ENCODE measurements at regions not wholly inside any gene's neighbourhood (a gene's known extent, or its start where the extent isn't known, plus 50 kb on each side); places are given as distances from the start of the nearest gene placed in this dataset.

GRCh38 chr13:87452281-87452680 is 218.9 kb upstream of the SLITRK5 start:
- H3K4me3 ChIP-seq (ENCODE audit: low read depth in 1 of 2, low read length in 2 of 2) = no peak overlapping the region
- H3K27ac ChIP-seq (ENCODE audit: low read depth, low read length) = no peak overlapping the region
- H3K36me3 ChIP-seq (ENCODE audit: insufficient read depth, low read length) = no peaks in the 10 kb centered on the region
- H3K4me1 ChIP-seq (ENCODE audit: insufficient read depth, low read length) = no peaks in the 10 kb centered on the region
- H3K9ac ChIP-seq (ENCODE audit: low read length) = no peak overlapping the region
- H3K27me3 ChIP-seq (ENCODE audit: control insufficient read depth in 1 of 2, insufficient read depth in 2 of 2, low read length in 2 of 2) = no peaks in the 10 kb centered on the region
- no peaks in the 10 kb centered on the region for H3K9me3 ChIP-seq (ENCODE audit: low read length)

DNA sequence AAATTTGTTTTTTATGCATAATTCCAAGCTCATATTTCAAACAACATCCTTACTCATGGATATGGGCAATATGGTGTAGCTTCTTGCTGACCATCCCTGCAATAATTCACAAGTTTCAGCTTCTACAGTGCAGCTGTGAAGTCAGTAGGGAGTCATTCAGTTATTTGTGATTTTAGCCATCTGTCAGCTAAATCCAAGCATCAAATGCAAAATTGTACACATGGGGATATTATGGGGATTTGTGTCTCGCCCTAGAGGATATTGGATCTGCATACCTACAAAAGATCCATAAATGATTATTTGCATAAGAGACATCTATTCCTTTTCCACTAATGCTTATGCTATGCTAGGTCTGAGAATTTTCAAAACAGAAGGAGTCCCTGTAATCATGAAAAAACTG is 217.9 kb upstream of the SLITRK5 start:
- no peak overlapping the region for H3K4me3 ChIP-seq (ENCODE audit: low read depth in 1 of 2, low read length in 2 of 2)

GRCh38 chr13:87459419-87459818 is 211.8 kb upstream of the SLITRK5 start:
- Histone ChIP-seq H3K27me3 (ENCODE audit: control insufficient read depth in 1 of 2, insufficient read depth in 2 of 2, low read length in 2 of 2) (no peaks in the 10 kb centered on the region), H3K4me1 (ENCODE audit: insufficient read depth, low read length) (no peaks in the 10 kb centered on the region), H3K4me3 (ENCODE audit: low read depth in 1 of 2, low read length in 2 of 2) (no peak overlapping the region), H3K9me3 (ENCODE audit: low read length) (no peaks in the 10 kb centered on the region), H3K9ac (ENCODE audit: low read length) (no peak overlapping the region), H3K36me3 (ENCODE audit: insufficient read depth, low read length) (no peaks in the 10 kb centered on the region), H3K27ac (ENCODE audit: low read depth, low read length) (no peak overlapping the region)

More for the DNA sequence above, 217.9 kb upstream of the SLITRK5 start:
- Histone ChIP-seq H3K36me3 (ENCODE audit: insufficient read depth, low read length) (no peaks in the 10 kb centered on the region), H3K9me3 (ENCODE audit: low read length) (no peaks in the 10 kb centered on the region), H3K4me1 (ENCODE audit: insufficient read depth, low read length) (no peaks in the 10 kb centered on the region), H3K27me3 (ENCODE audit: control insufficient read depth in 1 of 2, insufficient read depth in 2 of 2, low read length in 2 of 2) (no peaks in the 10 kb centered on the region), H3K27ac (ENCODE audit: low read depth, low read length) (no peak overlapping the region), H3K9ac (ENCODE audit: low read length) (no peak overlapping the region)

DNA sequence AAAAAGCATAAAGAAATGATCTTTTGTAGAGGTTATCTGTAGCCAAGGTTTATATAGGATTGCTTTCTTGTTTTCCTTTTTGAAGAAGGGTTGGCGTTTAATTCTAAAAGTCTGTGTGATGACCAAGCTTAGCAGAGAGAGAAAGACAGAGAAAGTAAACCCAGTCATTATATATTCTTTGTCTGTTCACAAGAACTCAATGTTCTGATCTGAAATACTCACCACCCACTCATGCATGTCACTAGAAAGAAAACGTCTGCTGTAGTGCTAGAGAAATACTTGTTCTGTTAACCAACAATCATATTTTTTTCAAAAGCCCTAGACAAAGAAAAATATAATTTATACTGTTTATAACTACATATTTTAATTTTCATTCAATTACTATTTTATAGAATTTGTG is 173.7 kb upstream of the SLITRK5 start:
- Histone ChIP-seq H3K27me3 (ENCODE audit: control insufficient read depth in 1 of 2, insufficient read depth in 2 of 2, low read length in 2 of 2) (no peaks in the 10 kb centered on the region), H3K27ac (ENCODE audit: low read depth, low read length) (no peak overlapping the region), H3K36me3 (ENCODE audit: insufficient read depth, low read length) (no peaks in the 10 kb centered on the region), H3K4me1 (ENCODE audit: insufficient read depth, low read length) (no peaks in the 10 kb centered on the region), H3K4me3 (ENCODE audit: low read depth in 1 of 2, low read length in 2 of 2) (no peak overlapping the region), H3K9ac (ENCODE audit: low read length) (no peak overlapping the region), H3K9me3 (ENCODE audit: low read length) (no peaks in the 10 kb centered on the region)

DNA sequence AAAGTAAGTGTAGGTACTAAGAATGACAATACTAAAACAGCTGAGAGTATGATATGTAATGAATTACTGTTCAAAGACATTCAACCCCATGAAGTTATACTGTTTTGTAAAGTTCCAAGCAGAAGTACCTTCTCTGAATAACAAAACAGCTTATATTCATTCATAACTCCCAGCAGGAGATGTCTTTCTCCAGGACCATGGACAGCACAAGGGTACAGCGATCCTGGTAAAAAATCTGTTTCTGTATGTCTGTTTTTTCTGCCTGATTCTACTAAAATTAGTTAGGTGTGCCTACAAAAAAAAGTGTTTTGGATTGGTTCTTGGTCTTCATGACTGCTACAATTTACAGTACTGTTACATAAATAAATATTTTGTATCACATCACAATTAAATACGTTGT is 172.5 kb upstream of the SLITRK5 start:
- no peak overlapping the region for H3K4me3 ChIP-seq (ENCODE audit: low read depth in 1 of 2, low read length in 2 of 2)
- H3K9ac ChIP-seq (ENCODE audit: low read length) = no peak overlapping the region
- H3K27ac ChIP-seq (ENCODE audit: low read depth, low read length) = no peak overlapping the region
- H3K4me1 ChIP-seq (ENCODE audit: insufficient read depth, low read length) = no peaks in the 10 kb centered on the region
- no peaks in the 10 kb centered on the region for H3K36me3 ChIP-seq (ENCODE audit: insufficient read depth, low read length)
- no peaks in the 10 kb centered on the region for H3K9me3 ChIP-seq (ENCODE audit: low read length)
- no peaks in the 10 kb centered on the region for H3K27me3 ChIP-seq (ENCODE audit: control insufficient read depth in 1 of 2, insufficient read depth in 2 of 2, low read length in 2 of 2)

DNA sequence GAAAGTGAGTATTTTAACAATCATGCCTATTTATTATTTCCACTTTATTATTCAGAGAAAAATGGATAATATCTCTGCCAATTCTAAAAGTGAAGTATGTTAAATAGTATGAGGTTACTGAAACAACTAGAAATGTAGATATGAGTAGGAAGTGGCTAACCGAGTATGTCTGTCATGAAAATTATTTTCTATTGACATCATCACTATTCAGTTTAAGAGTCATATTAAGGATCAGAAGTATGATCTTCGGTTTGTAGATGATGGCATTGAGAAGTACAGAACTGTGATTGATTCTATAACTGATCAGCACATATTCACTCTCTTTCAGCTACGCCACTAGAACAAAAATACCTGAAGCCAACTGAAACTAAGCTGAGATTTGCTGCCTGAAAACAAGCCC is 146.4 kb upstream of the SLITRK5 start:
- Histone ChIP-seq H3K9ac (ENCODE audit: low read length) (no peak overlapping the region), H3K4me3 (ENCODE audit: low read depth in 1 of 2, low read length in 2 of 2) (no peak overlapping the region), H3K27ac (ENCODE audit: low read depth, low read length) (no peak overlapping the region), H3K36me3 (ENCODE audit: insufficient read depth, low read length) (no peaks in the 10 kb centered on the region), H3K4me1 (ENCODE audit: insufficient read depth, low read length) (no peaks in the 10 kb centered on the region), H3K27me3 (ENCODE audit: control insufficient read depth in 1 of 2, insufficient read depth in 2 of 2, low read length in 2 of 2) (no peaks in the 10 kb centered on the region), H3K9me3 (ENCODE audit: low read length) (no peaks in the 10 kb centered on the region)

DNA sequence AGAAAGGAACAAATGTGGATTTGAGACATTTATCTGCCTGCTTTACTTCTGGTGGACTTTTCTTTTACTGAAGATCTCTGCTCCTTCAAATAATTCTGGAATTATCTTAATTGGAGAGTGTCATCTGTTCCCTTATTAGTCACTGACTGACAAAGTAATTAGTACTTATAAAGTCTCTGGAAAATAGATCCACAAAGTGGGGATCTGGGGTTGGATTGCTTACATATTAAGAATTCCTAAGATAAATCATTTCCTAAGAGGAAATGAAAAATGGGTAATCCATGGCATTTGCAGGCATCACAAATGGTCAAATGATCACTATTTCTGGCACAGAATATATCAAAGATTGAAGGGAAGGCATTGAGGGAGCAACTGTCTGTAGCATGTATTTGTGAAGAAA is 137.4 kb upstream of the SLITRK5 start:
- Histone ChIP-seq H3K9ac (ENCODE audit: low read length) (no peak overlapping the region), H3K4me1 (ENCODE audit: insufficient read depth, low read length) (no peaks in the 10 kb centered on the region)

GRCh38 chr13:87535911-87536310 is 135.3 kb upstream of the SLITRK5 start:
- H3K4me1 ChIP-seq (ENCODE audit: insufficient read depth, low read length) = no peaks in the 10 kb centered on the region
- H3K27me3 ChIP-seq (ENCODE audit: control insufficient read depth in 1 of 2, insufficient read depth in 2 of 2, low read length in 2 of 2) = no peaks in the 10 kb centered on the region
- no peak overlapping the region for H3K4me3 ChIP-seq (ENCODE audit: low read depth in 1 of 2, low read length in 2 of 2)
- no peak overlapping the region for H3K9ac ChIP-seq (ENCODE audit: low read length)
- no peak overlapping the region for H3K27ac ChIP-seq (ENCODE audit: low read depth, low read length)
- H3K9me3 ChIP-seq (ENCODE audit: low read length) = no peaks in the 10 kb centered on the region
- H3K36me3 ChIP-seq (ENCODE audit: insufficient read depth, low read length) = no peaks in the 10 kb centered on the region

More for the DNA sequence above, 137.4 kb upstream of the SLITRK5 start:
- no peak overlapping the region for H3K4me3 ChIP-seq (ENCODE audit: low read depth in 1 of 2, low read length in 2 of 2)
- no peaks in the 10 kb centered on the region for H3K27me3 ChIP-seq (ENCODE audit: control insufficient read depth in 1 of 2, insufficient read depth in 2 of 2, low read length in 2 of 2)
- H3K9me3 ChIP-seq (ENCODE audit: low read length) = no peaks in the 10 kb centered on the region
- H3K27ac ChIP-seq (ENCODE audit: low read depth, low read length) = no peak overlapping the region
- no peaks in the 10 kb centered on the region for H3K36me3 ChIP-seq (ENCODE audit: insufficient read depth, low read length)

DNA sequence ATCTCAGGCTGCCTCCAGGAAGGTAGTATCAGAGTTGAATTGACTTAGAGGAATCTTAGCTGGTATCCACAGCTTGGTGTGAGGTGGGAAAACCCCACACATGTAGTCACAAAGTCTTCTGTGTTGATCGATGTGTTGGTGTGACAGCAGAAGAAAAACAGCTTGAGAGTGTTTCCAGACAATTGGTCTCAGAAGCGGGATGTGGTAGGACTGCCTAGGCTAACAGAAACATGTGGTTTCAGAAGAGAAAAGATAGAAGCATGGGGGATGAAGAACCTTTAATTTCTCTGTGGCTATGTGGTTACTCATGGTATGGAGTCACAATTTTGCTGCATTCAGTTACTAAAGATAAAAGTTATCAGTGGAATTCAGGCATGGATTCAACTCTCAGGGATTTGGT is 134.7 kb upstream of the SLITRK5 start:
- no peaks in the 10 kb centered on the region for H3K27me3 ChIP-seq (ENCODE audit: control insufficient read depth in 1 of 2, insufficient read depth in 2 of 2, low read length in 2 of 2)
- H3K27ac ChIP-seq (ENCODE audit: low read depth, low read length) = no peak overlapping the region
- H3K9ac ChIP-seq (ENCODE audit: low read length) = no peak overlapping the region
- no peaks in the 10 kb centered on the region for H3K4me1 ChIP-seq (ENCODE audit: insufficient read depth, low read length)
- no peaks in the 10 kb centered on the region for H3K36me3 ChIP-seq (ENCODE audit: insufficient read depth, low read length)
- no peaks in the 10 kb centered on the region for H3K9me3 ChIP-seq (ENCODE audit: low read length)
- no peak overlapping the region for H3K4me3 ChIP-seq (ENCODE audit: low read depth in 1 of 2, low read length in 2 of 2)

DNA sequence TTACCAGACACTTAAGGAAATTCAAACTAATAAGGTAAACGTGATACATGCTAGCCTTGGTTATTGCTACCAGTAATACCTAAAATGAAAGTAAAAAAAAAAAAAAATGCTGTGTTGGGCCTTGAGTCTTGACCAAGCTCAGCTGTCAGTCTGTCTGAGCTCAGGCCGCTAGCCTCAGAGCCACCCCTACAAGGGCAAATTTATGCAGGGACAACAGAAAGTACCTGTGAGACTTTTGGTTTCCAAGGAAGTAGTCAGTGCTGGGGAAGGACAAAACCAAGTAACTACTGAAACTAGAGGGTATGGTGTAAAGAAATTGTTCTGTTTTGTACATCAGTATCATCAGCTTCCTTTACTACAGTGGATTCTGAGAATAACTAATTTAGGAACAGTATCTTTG is 134.3 kb upstream of the SLITRK5 start:
- Histone ChIP-seq H3K9ac (ENCODE audit: low read length) (no peak overlapping the region), H3K36me3 (ENCODE audit: insufficient read depth, low read length) (no peaks in the 10 kb centered on the region), H3K4me3 (ENCODE audit: low read depth in 1 of 2, low read length in 2 of 2) (no peak overlapping the region), H3K27me3 (ENCODE audit: control insufficient read depth in 1 of 2, insufficient read depth in 2 of 2, low read length in 2 of 2) (no peaks in the 10 kb centered on the region), H3K9me3 (ENCODE audit: low read length) (no peaks in the 10 kb centered on the region), H3K27ac (ENCODE audit: low read depth, low read length) (no peak overlapping the region), H3K4me1 (ENCODE audit: insufficient read depth, low read length) (no peaks in the 10 kb centered on the region)

- Histone ChIP-seq H3K36me3 (ENCODE audit: insufficient read depth, low read length) (no peaks in the 10 kb centered on the region), H3K9me3 (ENCODE audit: low read length) (no peaks in the 10 kb centered on the region), H3K27me3 (ENCODE audit: control insufficient read depth in 1 of 2, insufficient read depth in 2 of 2, low read length in 2 of 2) (no peaks in the 10 kb centered on the region), H3K4me3 (ENCODE audit: low read depth in 1 of 2, low read length in 2 of 2) (no peak overlapping the region), H3K27ac (ENCODE audit: low read depth, low read length) (no peak overlapping the region), H3K4me1 (ENCODE audit: insufficient read depth, low read length) (no peaks in the 10 kb centered on the region), H3K9ac (ENCODE audit: low read length) (no peak overlapping the region)
Observed at GRCh38 chr13:87537951-87538350, 133.2 kb upstream of the SLITRK5 start.

DNA sequence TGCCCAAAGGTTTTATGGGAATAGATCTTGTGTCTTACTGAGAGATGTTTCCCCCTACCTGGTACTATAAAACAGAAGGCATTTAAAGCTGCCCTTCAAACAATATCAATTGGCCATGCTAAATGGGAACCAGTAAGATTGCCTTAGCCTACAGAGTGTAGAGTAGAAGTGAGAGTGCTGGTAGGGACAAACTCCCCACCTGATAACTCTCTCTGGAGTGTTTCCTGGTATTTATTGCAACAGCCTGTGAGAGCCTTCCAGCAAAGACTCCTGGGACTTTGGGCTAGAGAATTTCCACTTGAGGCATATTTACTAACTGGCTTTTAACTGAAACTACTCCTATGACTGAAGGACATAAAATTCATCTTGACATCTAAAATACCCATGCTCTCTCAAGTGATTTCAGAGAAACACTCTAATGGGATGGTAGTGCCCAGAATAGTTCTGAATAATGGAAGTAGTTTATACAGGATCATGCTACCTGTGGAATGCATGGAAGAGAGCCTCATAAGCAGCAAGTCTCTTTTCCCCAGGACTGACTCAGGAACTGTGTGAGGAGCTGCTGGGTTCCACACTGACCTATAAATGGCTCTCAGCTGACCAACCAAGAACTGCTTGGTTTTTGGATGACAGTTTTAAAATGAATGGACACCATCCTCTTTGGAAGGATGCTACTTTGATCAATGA is 132.7 kb upstream of the SLITRK5 start:
- H3K27me3 ChIP-seq (ENCODE audit: control insufficient read depth in 1 of 2, insufficient read depth in 2 of 2, low read length in 2 of 2) = no peaks in the 10 kb centered on the region
- H3K9ac ChIP-seq (ENCODE audit: low read length) = no peak overlapping the region
- no peaks in the 10 kb centered on the region for H3K9me3 ChIP-seq (ENCODE audit: low read length)
- no peak overlapping the region for H3K4me3 ChIP-seq (ENCODE audit: low read depth in 1 of 2, low read length in 2 of 2)
- no peaks in the 10 kb centered on the region for H3K36me3 ChIP-seq (ENCODE audit: insufficient read depth, low read length)
- H3K27ac ChIP-seq (ENCODE audit: low read depth, low read length) = no peak overlapping the region
- H3K4me1 ChIP-seq (ENCODE audit: insufficient read depth, low read length) = no peaks in the 10 kb centered on the region

Data from muscle layer of colon (tissue), 2 donors.